Activated B cell treated with CpG ODN at 0.5 μM for 24 hours (primary cell): ENCODE measurements at regions not wholly inside any gene's neighbourhood (a gene's known extent, or its start where the extent isn't known, plus 50 kb on each side); places are given as distances from the start of the nearest gene placed in this dataset.
"Not testable (repeated sequence)": the region's sequence is repeated elsewhere in the genome, so short reads cannot be mapped to it uniquely, and the experiment has no call there.

Source experiments
- ATAC-seq: fragments of 200-7000 bp; cut with Tn5 transposase; one replicate; pipeline ENCODE4 v1.10.0; 2021; ENCODE audit warnings: low read depth, mild to moderate bottlenecking, moderate library complexity
- CTCF ChIA-PET: fragments of 350-600 bp; sonication (Branson Sonifier 250); formaldehyde crosslinking; loops from one replicate; lab custom pipeline; 2021; ENCODE audit warnings: antibody characterized with exemption; lab: Charles Lee
- POLR2A ChIA-PET: fragments of 350-600 bp; sonication (Branson Sonifier 250); formaldehyde crosslinking; loops from one replicate; lab custom pipeline; 2021; ENCODE audit warnings: antibody characterized with exemption; lab: Charles Lee
- DNase-seq: peaks from one replicate; pipeline ENCODE4 v3.0.0; 2022
- H3K27ac Mint-ChIP-seq: one replicate; pipeline ENCODE4 v1.8.0; 2020; ENCODE audit warnings: mixed read lengths
- H3K27me3 Mint-ChIP-seq: one replicate; pipeline ENCODE4 v1.8.0; 2021; ENCODE audit warnings: mixed read lengths
- H3K36me3 Mint-ChIP-seq: one replicate; pipeline ENCODE4 v1.8.0; 2021; ENCODE audit warnings: low read depth, mixed read lengths
- H3K4me1 Mint-ChIP-seq: one replicate; pipeline ENCODE4 v1.8.0; 2021; ENCODE audit warnings: mixed read lengths
- H3K4me3 Mint-ChIP-seq: one replicate; pipeline ENCODE4 v1.8.0; 2020; ENCODE audit warnings: mild to moderate bottlenecking, mixed read lengths
- H3K9me3 Mint-ChIP-seq: one replicate; pipeline ENCODE4 v1.8.0; 2020; ENCODE audit warnings: mixed read lengths
- intact Hi-C: fragments of 100-400 bp; cut with micrococcal nuclease; formaldehyde crosslinking; loops from one replicate; pipeline ENCODE4 v1.15.1; 2024
- TF ChIP-seq, protein P1 (sequence below): fragments of 200-600 bp; IDR thresholded peaks from one replicate; pipeline ENCODE4 v1.8.0; 2022; ENCODE audit warnings: antibody characterized with exemption, mild to moderate bottlenecking

DNA sequence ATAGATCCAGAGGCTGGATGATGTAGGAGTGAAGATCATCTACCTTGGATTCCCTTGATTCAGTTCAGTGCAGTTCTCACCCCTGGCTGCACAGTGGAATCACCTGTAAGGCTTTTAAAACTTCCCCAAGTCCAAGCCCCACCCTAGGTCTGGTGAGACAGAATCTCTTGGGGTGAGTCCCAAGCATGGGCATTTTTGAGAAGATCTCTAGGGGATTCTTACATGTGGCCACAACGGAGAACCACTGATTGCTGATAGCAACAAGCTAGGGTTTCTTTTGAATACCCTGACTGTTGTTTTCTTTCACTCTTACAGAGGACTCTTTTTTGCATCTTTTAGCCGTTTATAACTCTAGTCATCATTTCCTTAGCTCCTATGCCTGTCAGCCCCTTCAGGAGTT is 204.9 kb upstream of the RASGRP1 start:
- Mint-ChIP-seq H3K27ac (no peak overlapping the region), H3K4me1 (no peaks in the 10 kb centered on the region), H3K36me3 (no peaks in the 10 kb centered on the region), H3K4me3 (no peak overlapping the region), H3K9me3 (no peaks in the 10 kb centered on the region), H3K27me3 (peaks cover 8% of the 10 kb centered on the region)
- ChIA-PET CTCF (no interaction called here), POLR2A (no interaction called here)
- TF ChIP-seq, protein P1, sequence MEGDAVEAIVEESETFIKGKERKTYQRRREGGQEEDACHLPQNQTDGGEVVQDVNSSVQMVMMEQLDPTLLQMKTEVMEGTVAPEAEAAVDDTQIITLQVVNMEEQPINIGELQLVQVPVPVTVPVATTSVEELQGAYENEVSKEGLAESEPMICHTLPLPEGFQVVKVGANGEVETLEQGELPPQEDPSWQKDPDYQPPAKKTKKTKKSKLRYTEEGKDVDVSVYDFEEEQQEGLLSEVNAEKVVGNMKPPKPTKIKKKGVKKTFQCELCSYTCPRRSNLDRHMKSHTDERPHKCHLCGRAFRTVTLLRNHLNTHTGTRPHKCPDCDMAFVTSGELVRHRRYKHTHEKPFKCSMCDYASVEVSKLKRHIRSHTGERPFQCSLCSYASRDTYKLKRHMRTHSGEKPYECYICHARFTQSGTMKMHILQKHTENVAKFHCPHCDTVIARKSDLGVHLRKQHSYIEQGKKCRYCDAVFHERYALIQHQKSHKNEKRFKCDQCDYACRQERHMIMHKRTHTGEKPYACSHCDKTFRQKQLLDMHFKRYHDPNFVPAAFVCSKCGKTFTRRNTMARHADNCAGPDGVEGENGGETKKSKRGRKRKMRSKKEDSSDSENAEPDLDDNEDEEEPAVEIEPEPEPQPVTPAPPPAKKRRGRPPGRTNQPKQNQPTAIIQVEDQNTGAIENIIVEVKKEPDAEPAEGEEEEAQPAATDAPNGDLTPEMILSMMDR = no peak
- ATAC-seq (no peak), DNase-seq (no peak)
- intact Hi-C loops = no loop called here

DNA sequence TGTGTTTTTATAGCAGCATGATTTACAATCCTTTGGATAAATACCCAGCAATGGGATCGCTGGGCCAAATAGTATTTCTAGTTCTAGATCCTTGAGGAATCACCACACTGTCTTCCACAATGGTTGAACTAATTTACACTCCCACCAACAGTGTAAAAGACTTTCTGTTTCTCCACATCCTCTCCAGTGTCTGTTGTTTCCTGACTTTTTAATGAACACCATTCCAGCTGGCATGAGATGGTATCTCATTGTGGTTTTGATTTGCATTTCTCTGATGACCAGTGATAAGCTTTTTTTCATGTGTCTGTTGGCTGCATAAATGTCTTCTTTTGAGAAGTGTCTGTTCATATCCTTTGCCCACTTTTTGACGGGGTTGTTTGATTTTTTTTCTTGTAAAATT is 209.5 kb upstream of the RASGRP1 start:
- POLR2A ChIA-PET, ATAC-seq: not testable (repeated sequence)

DNA sequence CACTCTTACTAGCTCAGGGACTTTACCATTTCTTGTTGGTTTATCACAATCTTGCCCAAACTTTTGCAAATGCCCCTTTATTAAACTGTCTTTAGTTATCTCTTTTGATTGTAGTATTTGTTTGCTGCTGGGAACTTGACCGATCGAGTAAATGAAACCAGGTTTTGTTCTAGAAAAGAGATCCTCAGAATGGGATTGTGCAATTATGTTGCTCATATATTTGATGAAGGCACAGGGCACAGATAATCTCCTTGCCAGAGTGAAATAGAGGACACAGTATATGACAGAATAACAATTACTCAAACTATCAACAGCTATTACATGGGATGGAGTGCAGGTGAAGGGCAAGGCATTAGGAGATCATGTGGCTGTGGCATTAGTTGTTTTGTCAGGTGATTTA is 216.6 kb upstream of the RASGRP1 start:
- intact Hi-C loops = no loop called here
- no peaks in the 10 kb centered on the region for H3K36me3 Mint-ChIP-seq
- CTCF ChIA-PET = no interaction called here
- TF ChIP-seq, protein P1 = no peak
- no peaks in the 10 kb centered on the region for H3K4me1 Mint-ChIP-seq
- H3K9me3 Mint-ChIP-seq = no peaks in the 10 kb centered on the region
- peaks cover 19% of the 10 kb centered on the region for H3K27me3 Mint-ChIP-seq
- ATAC-seq (no peak), DNase-seq (no peak)
- no peak overlapping the region for H3K4me3 Mint-ChIP-seq
- no peak overlapping the region for H3K27ac Mint-ChIP-seq
- POLR2A ChIA-PET = no interaction called here

More for the DNA sequence above, 209.5 kb upstream of the RASGRP1 start:
- H3K27ac Mint-ChIP-seq, H3K9me3 Mint-ChIP-seq, CTCF ChIA-PET, intact Hi-C loops, H3K4me1 Mint-ChIP-seq, H3K36me3 Mint-ChIP-seq, DNase-seq, H3K27me3 Mint-ChIP-seq, H3K4me3 Mint-ChIP-seq: not testable (repeated sequence)

DNA sequence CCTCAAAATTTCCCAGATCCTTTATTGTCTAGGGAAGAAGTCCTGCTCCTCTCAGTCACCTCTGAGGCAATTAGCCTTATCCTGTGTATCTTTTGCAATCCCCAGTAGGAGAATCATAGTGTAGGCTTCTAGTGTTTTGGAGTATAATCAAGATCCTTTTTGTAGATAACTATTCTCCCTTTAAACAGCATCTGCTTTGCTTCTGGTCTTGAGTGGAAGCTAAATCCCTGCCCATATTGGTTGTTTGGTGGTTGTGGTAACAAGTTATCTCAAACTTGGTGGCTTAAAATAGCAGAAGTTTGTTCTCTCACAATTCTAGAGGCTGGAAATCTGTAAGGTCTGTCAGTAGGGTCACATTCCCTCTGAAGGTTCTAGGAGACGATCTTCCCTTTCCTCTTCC is 217.5 kb upstream of the RASGRP1 start:
- POLR2A ChIA-PET = no interaction called here
- no peak overlapping the region for H3K27ac Mint-ChIP-seq
- DNase-seq (no peak), ATAC-seq (no peak)
- H3K36me3 Mint-ChIP-seq = no peaks in the 10 kb centered on the region
- H3K4me3 Mint-ChIP-seq = no peak overlapping the region
- no peaks in the 10 kb centered on the region for H3K9me3 Mint-ChIP-seq
- intact Hi-C loops = no loop called here
- CTCF ChIA-PET = no interaction called here
- H3K27me3 Mint-ChIP-seq = peaks cover 15% of the 10 kb centered on the region
- no peaks in the 10 kb centered on the region for H3K4me1 Mint-ChIP-seq
- TF ChIP-seq, protein P1 = no peak

DNA sequence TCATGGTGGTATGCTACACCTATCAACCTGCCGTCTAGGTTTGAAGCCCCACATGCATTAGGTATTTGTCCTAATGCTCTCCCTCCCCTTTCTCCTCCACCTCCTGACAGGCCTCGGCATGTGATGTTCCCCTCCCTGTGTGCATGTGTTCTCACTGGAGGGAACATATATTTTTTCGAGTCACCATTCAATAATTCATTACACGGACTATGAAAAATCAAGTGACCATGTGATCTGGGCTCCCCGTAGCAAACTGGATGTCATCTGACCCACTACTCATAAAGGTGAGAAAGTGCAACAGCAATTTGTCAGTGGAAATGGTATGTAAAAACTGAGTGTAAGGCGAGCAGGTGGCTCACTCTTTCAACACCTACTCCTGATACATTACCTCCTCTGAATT is 224.3 kb upstream of the RASGRP1 start:
- Mint-ChIP-seq H3K27me3 (peaks cover 4% of the 10 kb centered on the region), H3K4me1 (no peaks in the 10 kb centered on the region), H3K4me3 (no peak overlapping the region), H3K27ac (no peak overlapping the region), H3K9me3 (peaks cover 2% of the 10 kb centered on the region), H3K36me3 (no peaks in the 10 kb centered on the region)
- ChIA-PET POLR2A (no interaction called here), CTCF (no interaction called here)
- ATAC-seq (no peak), DNase-seq (no peak)
- TF ChIP-seq, protein P1 = no peak
- intact Hi-C loops = no loop called here

DNA sequence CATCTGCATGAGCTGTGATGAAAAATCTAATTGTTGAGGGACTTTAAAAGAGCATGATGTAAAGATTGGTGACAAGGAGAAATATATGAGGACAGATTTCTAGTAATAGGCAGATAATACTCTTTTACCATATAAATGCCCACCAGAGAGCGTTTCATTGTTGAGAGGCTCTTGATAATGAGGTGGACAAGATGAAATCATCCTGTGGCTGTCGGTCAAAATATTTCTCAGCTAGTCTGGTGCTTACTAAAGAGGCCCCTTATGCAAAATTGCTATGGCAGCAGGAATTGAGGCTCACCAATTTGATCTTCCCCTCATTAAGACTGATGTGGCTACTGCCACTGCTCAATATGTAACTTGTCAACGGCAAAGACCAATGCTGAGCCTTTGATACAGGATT is 225.0 kb upstream of the RASGRP1 start:
- Mint-ChIP-seq H3K27ac (no peak overlapping the region), H3K4me3 (no peak overlapping the region), H3K4me1 (no peaks in the 10 kb centered on the region), H3K9me3 (peaks cover 2% of the 10 kb centered on the region), H3K36me3 (no peaks in the 10 kb centered on the region), H3K27me3 (peaks cover 8% of the 10 kb centered on the region)
- no peak for DNase-seq
- TF ChIP-seq, protein P1 = no peak
- no peak for ATAC-seq
- ChIA-PET CTCF (no interaction called here), POLR2A (no interaction called here)
- intact Hi-C loops = no loop called here
